ENCODE measurements at regions not wholly inside any gene's neighbourhood (a gene's known extent, or its start where the extent isn't known, plus 50 kb on each side); places are given as distances from the start of the nearest gene placed in this dataset.
"Not testable (repeated sequence)": the region's sequence is repeated elsewhere in the genome, so short reads cannot be mapped to it uniquely, and the experiment has no call there.

DNA sequence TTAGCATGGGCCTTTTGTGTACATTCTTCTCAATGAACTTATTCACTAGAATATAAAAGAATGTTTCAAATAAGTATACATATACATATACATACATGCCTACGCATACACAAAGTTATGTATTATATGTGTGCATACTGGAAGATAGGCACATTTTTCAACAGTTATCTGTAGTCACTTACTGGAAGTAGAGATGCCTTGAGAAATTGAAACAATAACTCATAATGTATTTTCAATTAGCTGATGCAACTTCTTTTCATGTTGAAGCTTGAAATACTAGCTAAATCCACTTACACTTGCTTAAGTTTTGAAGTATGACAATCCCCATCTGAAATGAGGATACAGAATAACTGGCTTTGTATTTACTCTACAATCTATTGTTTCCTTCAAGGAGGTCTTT lies 469.0 kb upstream of the PTGER4 start:
- DNase-seq: no peak

DNA sequence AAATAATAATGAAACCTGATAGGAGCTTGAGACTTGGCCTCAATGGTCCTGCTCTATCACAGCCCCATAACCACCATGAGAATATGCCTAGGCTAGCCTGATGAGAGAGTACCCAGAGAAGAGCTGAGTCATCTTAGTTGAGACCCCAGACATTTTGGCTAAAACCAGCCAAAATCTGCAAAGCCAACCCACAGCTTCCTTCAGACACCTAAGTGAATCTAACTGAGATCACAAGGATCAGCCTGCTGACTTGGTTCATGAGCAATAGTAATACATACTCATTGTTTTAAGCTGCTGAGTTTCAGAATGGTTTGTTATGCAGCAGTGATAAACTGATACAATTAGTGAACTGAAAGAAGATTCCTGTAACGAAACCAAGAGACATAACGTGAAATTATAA lies 473.7 kb upstream of the PTGER4 start:
- no peak for DNase-seq

DNA sequence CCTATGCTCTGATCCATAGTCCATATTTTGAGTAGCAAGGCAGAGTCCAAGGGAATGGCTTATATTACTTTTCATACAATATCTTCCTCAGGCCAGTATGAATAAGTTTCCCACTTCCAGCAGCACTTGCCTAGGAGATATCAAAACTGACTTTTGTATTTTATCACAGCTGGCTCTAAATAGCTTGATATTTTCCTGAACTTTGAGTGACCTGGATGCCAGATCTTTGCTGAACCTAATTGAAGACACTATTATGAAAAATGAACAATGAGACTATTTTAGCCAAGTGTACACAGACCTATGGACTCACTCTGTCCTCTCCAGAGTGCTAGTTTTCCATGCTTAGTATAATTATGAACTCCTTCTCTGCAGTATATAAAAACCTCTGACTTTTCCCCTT lies 475.6 kb upstream of the PTGER4 start:
- DNase-seq: no peak

DNA sequence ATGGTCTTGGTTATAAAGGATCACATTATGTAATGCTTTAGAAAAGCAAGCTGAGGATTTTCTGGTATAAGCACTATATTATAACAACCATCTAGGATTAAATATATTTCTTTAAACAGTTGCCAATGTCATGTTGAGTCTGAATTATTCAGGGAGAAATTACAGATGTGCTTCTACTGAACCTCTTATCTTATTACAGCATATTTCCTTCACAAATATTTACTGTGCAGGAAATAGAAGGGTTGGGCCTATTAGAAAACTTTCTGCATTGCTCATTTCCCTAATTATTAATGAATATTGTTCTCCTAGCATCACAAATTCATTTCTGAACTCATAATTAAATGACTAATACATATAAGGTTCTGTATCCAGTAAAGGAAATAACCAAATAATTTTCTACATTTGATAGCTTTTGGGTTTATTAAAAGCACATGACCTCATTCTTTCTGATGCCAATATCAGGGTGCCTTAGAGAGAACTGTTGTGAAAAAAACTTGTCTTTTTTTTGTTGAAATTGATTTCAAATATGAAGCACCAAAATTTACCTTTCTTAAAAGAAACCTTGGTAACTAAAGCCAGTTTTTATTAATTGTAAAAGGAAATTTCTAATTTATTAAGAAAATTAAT lies 476.8 kb upstream of the PTGER4 start:
- DNase-seq: no peak

DNA sequence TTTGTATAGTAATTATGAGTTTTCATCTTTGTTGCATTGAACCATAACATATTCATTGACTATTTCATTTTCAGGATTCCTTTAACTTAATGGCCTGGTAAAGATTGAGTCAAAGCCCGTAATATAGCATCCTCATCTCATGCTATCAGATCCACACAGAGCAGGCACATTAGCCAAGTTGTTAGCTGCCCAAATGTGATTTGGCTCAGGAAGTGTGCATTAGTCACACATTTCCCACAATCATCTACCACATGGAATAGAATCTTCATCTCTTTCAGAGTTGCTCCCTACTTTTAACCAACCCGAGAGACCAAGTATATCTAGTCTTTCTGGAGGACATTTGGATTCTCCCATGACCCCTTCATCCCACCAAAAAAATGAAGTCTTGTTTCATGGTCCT lies 481.0 kb upstream of the PTGER4 start:
- DNase-seq: no peak

DNA sequence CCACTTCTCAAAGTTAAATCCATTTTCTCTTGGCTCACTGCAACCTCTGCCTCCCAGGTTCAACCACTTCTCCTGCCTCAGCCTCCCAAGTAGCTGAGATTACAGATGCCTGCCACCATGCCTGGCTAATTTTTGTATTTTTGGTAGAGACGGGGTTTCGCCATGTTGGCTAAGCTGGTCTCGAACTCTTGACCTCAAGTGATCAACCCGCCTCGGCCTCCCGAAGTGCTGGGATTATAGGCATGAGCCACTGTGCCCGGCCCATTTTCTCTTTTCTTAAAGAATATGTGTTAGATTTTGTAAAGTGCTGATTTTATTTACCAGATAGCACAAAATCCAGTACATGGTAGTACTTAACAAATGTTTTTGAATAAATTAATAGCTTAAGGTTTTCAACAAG lies 484.1 kb upstream of the PTGER4 start:
- DNase-seq: not testable (repeated sequence)

DNA sequence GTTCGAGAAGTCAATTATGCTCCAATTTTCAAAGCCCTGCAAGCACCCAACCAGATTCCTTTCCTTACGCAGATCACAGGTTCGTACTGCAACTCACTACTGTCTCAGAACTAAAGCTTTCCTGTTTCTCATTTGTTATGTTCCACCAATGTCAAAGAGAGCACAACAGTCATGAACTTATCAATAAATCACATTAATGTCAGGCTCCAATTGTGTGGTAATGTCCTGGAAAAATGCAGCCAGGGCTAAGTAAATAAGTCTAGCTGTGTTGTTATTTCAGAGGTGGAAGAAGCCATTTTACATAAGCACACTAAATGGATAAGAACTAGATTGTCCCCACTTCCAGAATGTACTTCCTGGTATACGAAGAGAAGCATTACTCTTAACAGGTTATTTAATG lies 488.6 kb upstream of the PTGER4 start:
- DNase-seq: no peak

DNA sequence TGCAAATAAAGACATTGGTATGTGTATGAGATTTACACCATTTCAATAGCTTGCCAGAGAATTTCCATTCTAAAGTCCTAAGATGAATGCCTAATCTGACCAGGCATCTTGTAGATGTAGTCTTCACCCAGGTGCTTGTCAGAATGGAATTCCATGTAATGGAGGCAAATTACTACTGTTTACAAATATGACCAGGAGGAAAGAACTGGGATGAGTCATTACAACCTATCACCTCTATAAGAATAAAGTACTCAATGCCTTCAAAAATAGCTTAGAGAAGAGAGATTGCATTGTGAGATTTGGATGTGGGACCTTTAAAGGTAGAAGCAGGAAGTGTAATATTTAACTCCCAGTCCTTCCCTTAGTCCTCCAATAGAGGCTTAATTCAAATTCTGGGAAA lies 507.0 kb upstream of the PTGER4 start:
- DNase-seq: no peak

DNA sequence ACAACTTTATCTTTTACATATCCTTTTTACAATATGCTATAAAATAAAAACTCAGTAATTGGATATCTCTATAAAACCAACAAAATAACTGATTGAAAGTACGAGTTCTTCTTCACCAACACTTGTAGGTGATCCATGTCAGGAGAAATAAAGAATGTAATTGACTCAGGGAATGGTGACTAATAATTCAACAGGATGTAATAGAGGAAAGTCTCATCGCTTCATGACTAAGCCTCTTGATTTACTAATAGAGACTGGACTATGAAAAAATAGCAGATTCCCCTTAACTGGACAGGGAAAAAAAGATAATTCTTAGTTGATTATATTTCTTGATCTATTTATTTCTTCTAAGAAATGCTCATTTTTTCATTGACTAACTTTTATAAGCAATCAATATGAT lies 507.7 kb upstream of the PTGER4 start:
- DNase-seq: no peak

DNA sequence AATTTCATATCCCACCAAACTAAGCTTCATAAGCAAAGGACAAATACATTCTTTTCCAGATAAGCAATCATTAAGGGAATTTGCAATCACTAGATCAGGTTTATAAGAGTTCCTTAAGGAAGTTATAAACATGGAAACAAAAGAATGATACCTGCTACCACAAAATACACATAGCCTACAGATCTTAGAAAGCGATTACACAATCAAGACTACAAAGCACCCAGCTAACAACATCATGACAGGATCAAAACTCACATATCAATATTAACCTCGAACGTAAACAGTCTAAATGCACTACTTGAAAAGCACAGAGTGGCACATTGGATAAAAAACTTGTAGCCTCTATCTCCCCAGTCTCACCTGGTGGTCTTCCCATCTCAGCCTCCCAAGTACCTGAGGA lies 512.4 kb upstream of the PTGER4 start:
- DNase-seq: no peak

DNA sequence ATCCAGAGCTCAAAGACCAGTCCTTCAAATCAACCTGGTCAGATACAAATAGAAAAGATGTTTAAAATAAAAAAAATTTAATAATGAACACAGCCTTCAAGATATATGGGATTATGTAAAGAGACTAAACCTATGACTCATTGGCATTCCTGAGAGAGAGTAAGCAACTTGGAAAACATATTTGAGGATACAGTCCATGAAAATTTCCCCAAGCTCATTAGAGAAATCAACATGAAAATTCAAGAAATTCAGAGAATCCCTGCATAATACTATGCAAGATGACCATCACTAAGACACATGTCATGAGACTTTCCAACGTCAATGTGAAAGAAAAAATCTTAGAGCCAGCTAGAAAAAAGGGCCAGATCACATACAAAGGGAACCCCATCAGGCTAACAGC lies 512.9 kb upstream of the PTGER4 start:
- no peak for DNase-seq

DNA sequence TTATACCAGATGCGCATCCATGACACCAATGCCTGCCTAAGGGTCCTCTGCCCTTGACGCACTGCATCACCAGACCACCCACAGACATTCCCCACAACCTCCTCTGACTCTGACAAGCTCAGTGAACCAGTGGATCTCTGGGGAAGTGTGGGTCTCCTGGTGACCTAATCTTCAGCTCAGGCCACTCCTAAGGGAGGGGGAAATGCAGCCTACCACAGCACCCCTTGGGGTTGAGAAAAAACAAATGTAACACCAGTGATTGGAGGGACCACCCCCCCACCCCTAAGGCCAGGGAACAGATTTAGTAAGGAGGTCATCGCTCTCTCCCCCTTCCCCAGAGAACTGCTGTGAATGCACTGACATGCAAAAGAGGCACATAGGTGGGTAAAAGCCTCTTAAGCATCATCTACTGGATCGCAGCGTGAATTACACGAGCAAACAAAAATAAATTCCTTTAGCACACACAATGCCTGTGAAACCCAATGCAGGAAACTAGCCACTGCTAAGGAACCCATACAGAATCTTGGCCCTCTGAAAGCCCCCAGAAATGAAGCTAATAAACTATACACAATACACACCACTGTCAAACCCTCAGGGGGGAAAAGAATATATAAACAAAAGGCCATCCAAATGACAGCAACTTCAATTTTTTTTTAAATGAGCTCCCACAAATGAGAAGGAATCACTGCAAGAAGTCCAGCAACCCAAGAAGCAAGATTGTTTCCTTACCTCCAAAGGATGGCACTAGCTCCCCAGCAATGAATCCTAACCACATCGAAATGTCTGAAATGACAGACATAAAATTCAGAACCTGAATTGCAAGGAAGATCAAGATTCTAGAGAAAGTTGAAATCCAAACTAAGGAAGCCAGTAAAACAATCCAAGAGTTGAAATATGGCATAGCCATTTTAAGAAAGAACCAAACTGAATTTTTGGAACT lies 513.7 kb upstream of the PTGER4 start:
- DNase-seq: no peak

DNA sequence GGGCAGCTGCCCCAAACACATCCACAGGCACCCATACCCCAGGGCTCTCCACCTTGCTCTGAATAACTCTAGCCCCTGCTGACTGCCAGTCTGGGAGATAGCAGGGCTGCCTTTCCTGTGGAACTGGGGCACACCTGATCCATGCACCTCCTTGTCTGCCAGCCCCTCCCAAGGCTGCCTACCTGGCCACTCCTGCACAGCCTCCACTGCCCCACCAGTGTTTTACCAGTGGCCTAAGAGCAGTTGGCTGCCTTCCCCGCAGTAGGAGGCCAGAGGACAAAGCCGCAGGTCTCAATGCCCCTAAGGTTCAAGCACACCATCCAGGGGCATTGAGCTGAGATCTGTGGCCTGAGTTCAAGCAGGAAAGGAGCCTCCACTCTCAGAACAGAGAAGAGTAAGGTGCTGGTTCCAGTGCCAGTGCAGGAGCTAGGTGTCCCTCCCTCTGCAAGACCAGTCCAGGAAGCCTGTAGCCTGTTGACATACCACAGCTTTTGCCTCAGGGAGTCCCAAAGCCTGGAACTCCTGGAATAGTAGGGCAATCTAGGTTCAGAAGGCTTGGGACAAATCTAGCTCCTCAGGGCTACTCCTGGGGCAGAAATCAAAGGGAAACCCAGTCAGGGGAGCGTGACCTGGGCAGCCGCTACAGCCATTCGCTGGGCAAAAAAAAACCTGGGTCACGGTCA lies 514.5 kb upstream of the PTGER4 start:
- no peak for DNase-seq

DNA sequence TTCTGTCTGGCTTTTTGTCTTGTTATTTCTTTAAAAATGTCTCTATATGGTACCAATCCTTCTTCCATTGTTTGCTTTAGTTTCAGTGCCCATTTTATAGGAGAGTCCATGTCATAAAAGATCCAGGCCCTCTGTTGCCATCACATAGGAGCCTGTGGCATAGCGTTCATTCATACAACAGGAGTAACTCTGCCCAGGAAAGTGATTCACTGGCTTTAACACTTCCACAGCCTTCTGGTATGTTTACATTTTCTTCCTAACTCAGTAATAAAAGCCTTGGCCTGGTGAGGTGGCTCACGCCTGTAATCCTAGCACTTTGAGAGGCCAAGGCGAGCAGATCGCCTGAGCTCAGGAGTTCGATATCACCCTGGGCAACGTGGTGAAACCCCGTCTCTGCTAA lies 519.3 kb upstream of the PTGER4 start:
- no peak for DNase-seq

DNA sequence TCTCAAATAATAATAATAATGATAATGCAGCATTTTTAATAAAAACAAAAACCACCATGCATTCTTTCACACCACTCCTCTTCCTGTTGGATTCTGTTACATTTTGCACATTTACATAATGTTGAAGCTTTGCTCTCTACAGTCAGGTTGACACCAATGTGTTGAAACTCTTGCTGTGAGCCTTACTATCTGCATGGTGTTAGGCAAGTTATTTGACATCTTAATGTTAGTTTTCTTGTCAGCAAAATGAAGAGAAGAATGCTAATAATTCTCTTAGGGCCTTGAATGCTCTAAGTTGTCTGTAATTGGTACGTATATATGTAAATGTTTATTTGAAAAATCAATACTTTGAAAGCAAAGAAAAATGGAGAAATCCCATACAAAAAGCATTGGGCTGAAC lies 525.5 kb upstream of the PTGER4 start:
- DNase-seq: no peak

DNA sequence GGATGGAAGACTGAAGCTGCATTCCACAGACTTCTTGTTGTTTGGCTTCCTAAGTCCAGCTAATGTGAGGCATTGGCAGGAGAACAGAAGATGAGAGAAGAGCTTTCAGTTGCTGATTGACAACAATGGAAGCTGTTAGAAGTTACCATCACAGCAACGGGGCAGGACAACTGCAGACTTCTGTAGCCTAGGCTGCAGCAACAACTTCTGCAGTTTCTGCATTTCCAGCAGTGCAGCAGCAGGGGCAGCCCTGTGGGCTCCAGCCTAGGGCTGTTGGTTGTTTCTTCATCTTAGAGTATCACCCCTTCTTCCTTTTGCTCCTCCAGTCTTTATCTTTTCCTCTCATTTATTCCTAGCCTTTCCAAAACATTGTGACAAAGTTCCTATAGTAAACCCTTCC lies 528.8 kb upstream of the PTGER4 start:
- no peak for DNase-seq

DNA sequence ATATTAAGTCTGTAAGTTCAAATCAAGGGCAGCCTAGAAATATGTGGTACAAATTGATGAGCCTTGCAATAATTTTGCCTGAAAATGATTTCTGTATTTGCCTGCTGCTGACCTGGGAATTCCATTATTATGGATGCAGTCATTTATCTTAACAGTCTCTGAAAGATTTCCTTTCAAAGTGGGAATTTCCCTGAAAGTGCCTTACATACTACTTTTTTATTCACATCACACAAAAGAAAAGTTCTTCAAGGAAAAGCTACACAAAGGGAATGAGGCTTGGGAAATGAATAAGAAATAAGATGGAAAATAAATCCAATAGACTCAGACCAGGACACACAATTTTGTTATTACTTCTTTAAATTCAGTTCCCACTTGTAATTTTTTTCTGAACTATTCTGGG lies 537.8 kb upstream of the PTGER4 start:
- DNase-seq: no peak

DNA sequence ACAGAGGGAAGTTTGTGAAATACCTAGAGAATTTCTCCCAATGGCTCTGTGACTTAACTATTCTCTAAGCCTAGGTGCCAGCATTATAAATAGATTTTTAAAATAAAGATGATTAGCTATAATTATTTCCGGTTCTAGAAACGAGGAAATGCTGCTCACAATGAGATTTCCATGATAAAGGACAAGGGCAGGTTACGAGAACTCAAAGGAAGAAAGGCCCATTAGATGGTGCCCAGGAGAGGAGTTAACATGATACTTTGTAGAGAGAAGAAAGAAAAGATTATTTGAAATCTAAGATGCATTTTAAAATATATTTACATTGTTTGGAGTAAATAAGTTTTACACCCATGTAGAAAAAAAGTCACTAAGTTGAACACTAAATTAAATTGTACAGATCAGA lies 538.3 kb upstream of the PTGER4 start:
- no peak for DNase-seq

DNA sequence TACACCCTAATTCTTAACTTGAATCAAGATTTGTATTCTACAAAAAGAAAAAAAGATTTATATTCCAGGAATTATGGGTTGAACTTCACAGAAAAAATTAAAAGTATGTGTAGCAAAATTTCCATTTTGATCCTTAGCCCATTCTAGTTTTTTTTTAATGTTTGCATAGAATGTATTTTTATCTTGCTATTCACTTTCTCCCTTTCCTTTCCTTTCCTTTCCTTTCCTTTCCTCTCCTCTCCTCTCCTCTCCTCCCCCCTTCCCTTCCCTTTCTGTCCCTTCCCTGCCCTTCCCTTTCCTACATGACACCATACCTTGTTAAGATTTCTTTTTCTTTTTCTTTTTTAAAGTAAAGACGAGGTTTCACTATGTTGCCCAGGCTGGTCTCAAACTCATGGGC lies 542.5 kb upstream of the PTGER4 start:
- no peak for DNase-seq

DNA sequence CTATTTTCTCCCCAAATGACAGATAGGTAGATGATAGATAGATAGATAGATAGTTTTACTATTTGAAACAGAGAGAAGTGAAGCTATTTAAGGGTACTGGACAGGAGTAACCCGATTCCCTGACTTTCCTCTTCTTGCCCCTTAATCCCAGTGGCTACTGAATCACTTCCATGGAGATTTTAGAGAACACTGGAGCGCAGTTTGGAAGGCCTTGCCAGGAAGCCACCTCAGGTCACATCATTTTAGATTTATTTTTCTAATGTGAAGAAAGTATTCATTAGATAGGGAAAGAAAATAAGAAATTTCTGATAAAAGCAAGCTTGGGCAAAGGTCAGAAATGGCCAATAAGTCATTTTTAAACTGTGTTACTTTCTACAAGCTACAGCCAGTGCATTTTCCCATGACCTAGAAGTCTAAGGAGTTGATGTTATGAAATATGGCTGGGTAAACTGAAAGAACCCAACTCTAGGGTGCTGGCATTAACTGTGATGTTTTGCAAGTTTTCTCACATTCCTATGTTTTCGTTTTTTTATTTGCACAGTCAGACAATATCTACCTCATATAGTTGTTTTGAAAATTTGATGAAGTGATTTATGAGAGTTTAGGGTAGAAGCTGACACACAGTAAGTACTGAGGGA lies 544.7 kb upstream of the PTGER4 start:
- no peak for DNase-seq

DNA sequence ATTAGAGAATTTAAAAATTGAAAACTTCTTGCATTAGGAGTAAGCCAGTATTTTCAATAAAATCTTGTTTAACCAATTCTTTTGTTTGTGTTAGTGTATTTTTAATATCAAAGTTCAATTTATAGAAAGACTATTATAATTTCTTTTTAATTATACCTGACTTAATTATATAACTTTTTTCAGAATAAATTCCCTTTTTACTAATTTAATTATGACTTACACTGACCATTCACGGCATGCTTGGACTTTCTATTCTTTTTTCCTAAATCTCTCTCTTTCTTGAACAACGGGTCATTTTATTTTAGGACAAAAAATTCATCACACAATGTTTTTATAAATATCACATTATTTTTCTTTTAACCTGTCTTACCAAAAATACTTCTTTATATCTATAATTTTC lies 555.3 kb upstream of the PTGER4 start:
- DNase-seq: no peak

DNA sequence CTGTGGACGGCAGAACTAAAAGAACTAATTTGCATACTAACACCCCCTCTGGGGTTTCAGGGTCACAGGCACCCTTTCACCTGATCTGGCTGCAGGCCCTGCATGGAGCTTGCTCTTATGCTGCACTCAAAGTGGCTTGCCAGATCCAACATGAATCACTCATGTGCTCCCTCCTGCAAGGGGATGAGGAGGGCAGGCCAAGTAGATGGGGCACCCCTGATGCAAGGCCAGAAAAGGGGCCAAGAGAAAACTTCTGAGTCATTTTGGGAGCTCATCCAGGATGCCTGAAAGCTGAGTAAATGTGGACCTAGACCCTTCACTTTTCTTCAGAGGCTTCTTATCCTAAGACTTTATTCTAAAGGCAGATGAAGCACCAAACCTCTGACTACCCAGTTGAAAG lies 558.5 kb upstream of the PTGER4 start:
- no peak for DNase-seq

DNA sequence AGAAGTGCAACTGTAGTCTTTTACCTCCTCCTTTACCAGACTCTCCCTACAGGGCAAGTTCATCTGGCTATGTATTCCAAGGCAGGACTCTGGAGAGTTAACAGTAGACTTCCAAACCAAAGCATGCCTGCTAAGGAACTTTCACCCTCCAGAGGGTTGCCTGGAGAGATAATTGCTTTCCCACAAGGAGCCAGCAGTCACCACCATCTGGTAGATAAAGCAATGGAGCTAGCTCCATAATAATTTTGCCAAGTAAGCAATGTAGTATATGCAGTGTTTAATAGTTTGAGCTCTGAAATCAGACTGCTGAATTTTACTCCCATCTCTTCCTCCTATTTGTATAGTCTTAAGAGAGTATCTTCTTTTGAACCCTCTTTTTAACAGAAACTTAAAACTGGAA lies 566.8 kb upstream of the PTGER4 start:
- DNase-seq: no peak

DNA sequence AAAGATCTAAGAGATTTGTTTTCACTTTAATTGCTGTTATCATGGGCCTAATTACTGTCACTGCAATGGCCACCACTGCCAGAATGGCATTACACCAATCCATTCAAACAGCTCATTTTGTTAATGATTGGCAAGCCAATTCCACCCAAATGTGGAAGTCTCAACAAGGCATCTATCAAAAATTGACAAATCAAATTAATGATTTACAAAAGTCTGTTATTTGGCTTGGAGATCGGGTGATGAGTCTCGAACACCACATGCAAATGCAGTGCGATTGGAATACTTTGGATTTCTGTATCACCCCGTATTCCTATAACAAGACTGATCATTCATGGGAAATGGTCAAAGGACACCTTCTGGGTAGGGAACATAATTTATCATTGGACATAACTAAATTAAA lies 568.7 kb upstream of the PTGER4 start:
- not testable (repeated sequence) for DNase-seq

Measured in stimulated activated CD4-positive, alpha-beta T cell treated with anti-CD3 and anti-CD28 coated beads, Interleukin-4, amount 100 ng/mL, for 4 hours (primary cell).